PC-3 (cell line): ENCODE measurements at regions not wholly inside any gene's neighbourhood (a gene's known extent, or its start where the extent isn't known, plus 50 kb on each side); places are given as distances from the start of the nearest gene placed in this dataset.

Source experiments
- ATAC-seq: fragments of 200-7000 bp; cut with Tn5 transposase; 2 replicates; pipeline ENCODE4 v1.9.1; 2020; ENCODE audit warnings: mild to moderate bottlenecking, moderate library complexity
- BruUV-seq: library from RNA; stranded (reverse); fragments of 400-500 nt; replicated peaks from 2 replicates; lab custom pipeline; 2021; lab: Mats Ljungman, UMichigan
- CTCF ChIA-PET: fragments of 300-600 bp; sonication (Branson Sonifier 250); formaldehyde crosslinking; loops from one replicate; lab custom pipeline; 2022; ENCODE audit warnings: antibody characterized with exemption; lab: Charles Lee
- POLR2A ChIA-PET: fragments of 300-600 bp; sonication (Branson Sonifier 250); formaldehyde crosslinking; loops from one replicate; lab custom pipeline; 2022; ENCODE audit warnings: antibody characterized with exemption; ENCODE audit not compliant: unreplicated experiment; lab: Charles Lee
- DNase-seq: peaks from one replicate; pipeline ENCODE4 v3.0.0-alpha.2; 2015
- H2AFZ ChIP-seq: fragments of 300-600 bp; sonication (generic); 2 replicates; pipeline ENCODE4 v1.6.0; 2016; ENCODE audit warnings: antibody characterized with exemption, low read length
- H3F3A ChIP-seq: fragments of 300-600 bp; sonication (generic); one replicate; pipeline ENCODE4 v1.6.0; 2017; ENCODE audit warnings: antibody characterized with exemption, low read length, control low read depth, mild to moderate bottlenecking; ENCODE audit not compliant: unreplicated experiment
- H3K27ac ChIP-seq: fragments of 300-600 bp; sonication (generic); 2 replicates; pipeline ENCODE4 v1.5.1; 2016; ENCODE audit warnings: mild to moderate bottlenecking, low read length
- H3K27me3 ChIP-seq: fragments of 300-600 bp; sonication (generic); 2 replicates; pipeline ENCODE4 v1.6.1; 2016; ENCODE audit warnings: low read length, mixed read lengths
- H3K36me3 ChIP-seq: fragments of 300-600 bp; sonication (generic); 2 replicates; pipeline ENCODE4 v1.6.1; 2016; ENCODE audit warnings: low read depth, mixed run types, low read length, mixed read lengths
- H3K4me1 ChIP-seq: fragments of 300-600 bp; sonication (generic); 2 replicates; pipeline ENCODE4 v1.5.1; 2016; ENCODE audit warnings: low read length; ENCODE audit not compliant: insufficient read depth
- H3K4me2 ChIP-seq: fragments of 300-600 bp; sonication (generic); 2 replicates; pipeline ENCODE4 v1.6.0; 2016; ENCODE audit warnings: low read length
- H3K4me3 ChIP-seq: fragments of 300-600 bp; sonication (generic); 2 replicates; pipeline ENCODE4 v1.5.1; 2016; ENCODE audit warnings: mild to moderate bottlenecking, low read length, mixed read lengths
- H3K79me2 ChIP-seq: fragments of 300-600 bp; sonication (generic); 2 replicates; pipeline ENCODE4 v1.6.1; 2017; ENCODE audit warnings: low read length, mixed read lengths
- H3K9ac ChIP-seq: fragments of 300-600 bp; sonication (generic); 2 replicates; pipeline ENCODE4 v1.6.0; 2016; ENCODE audit warnings: mild to moderate bottlenecking, low read length
- H3K9me2 ChIP-seq: fragments of 300-600 bp; sonication (generic); replicated peaks from 2 replicates; pipeline ENCODE4 v1.6.1; 2016; ENCODE audit warnings: mixed run types, low read length, mixed read lengths
- H3K9me3 ChIP-seq: fragments of 300-600 bp; sonication (generic); 2 replicates; pipeline ENCODE4 v1.6.1; 2016; ENCODE audit warnings: low read length, mixed read lengths
- H4K20me1 ChIP-seq: fragments of 300-600 bp; sonication (generic); 2 replicates; pipeline ENCODE4 v1.6.1; 2016; ENCODE audit warnings: low read length, mixed read lengths
- EZH2 ChIP-seq: fragments of 300-600 bp; sonication (generic); IDR thresholded peaks from one replicate; pipeline ENCODE4 v1.6.1; 2017; ENCODE audit warnings: antibody characterized with exemption, mild to moderate bottlenecking, low read length; ENCODE audit not compliant: unreplicated experiment
- EZH2phosphoT487 ChIP-seq: fragments of 300-600 bp; sonication (generic); IDR thresholded peaks from 2 replicates; pipeline ENCODE4 v1.6.1; 2018; ENCODE audit warnings: mild to moderate bottlenecking, antibody characterized with exemption, low read length, borderline replicate concordance
- intact Hi-C: fragments of 100-400 bp; cut with micrococcal nuclease; formaldehyde crosslinking; loops from 2 replicates; pipeline ENCODE4 v1.9.0; 2023
- TF ChIP-seq, protein P1 (sequence below): fragments of 300-600 bp; sonication (generic); conservative IDR thresholded peaks from 2 replicates; pipeline ENCODE4 v1.5.1; 2017; ENCODE audit warnings: antibody characterized with exemption, low read depth, mild to moderate bottlenecking, low read length

DNA sequence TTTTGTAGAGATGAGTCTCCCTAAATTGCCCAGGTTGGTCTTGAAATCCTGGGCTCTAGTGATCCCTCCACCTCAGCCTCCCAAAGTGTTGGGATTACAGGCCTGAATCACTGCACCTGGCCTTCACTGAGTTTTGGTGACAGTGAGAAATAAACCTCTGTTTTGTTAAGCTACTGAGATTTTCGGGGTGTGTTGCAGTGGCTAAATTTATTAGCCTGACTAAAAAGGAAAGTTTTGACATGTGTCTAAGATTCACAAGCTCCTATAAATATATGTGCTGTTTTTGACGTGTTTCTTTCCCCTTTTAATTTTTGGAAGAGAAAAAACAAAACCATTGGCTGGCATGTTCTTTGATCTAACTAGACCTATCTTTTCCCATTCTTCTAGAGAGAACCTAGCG is 190.5 kb upstream of the MC4R start:
- Histone ChIP-seq H3K36me3 (no peaks in the 10 kb centered on the region), H3K27me3 (0 out of 2 replicates have a peak, but pooled peaks cover 4% of the 10 kb centered on the region), H3K79me2 (no peaks in the 10 kb centered on the region), H3K27ac (no peak overlapping the region), H3K9me2 (no peaks in the 10 kb centered on the region), H3K9me3 (no peaks in the 10 kb centered on the region), H3F3A (no peaks in the 10 kb centered on the region), H3K4me2 (no peak overlapping the region), H4K20me1 (no peaks in the 10 kb centered on the region), H3K4me1 (peaks cover 2% of the 10 kb centered on the region; the same call in 1 of the 2 replicates), H3K9ac (no peak overlapping the region), H2AFZ (no peak overlapping the region), H3K4me3 (no peak overlapping the region)
- DNase-seq (no peak), ATAC-seq (no peak)
- ChIA-PET POLR2A (no interaction called here), CTCF (no interaction called here)
- TF ChIP-seq, protein P1, sequence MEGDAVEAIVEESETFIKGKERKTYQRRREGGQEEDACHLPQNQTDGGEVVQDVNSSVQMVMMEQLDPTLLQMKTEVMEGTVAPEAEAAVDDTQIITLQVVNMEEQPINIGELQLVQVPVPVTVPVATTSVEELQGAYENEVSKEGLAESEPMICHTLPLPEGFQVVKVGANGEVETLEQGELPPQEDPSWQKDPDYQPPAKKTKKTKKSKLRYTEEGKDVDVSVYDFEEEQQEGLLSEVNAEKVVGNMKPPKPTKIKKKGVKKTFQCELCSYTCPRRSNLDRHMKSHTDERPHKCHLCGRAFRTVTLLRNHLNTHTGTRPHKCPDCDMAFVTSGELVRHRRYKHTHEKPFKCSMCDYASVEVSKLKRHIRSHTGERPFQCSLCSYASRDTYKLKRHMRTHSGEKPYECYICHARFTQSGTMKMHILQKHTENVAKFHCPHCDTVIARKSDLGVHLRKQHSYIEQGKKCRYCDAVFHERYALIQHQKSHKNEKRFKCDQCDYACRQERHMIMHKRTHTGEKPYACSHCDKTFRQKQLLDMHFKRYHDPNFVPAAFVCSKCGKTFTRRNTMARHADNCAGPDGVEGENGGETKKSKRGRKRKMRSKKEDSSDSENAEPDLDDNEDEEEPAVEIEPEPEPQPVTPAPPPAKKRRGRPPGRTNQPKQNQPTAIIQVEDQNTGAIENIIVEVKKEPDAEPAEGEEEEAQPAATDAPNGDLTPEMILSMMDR: no peak
- no peak for TF ChIP-seq EZH2
- no peak for TF ChIP-seq EZH2phosphoT487
- BruUV-seq: no TSS peak
- intact Hi-C loops: no loop called here

DNA sequence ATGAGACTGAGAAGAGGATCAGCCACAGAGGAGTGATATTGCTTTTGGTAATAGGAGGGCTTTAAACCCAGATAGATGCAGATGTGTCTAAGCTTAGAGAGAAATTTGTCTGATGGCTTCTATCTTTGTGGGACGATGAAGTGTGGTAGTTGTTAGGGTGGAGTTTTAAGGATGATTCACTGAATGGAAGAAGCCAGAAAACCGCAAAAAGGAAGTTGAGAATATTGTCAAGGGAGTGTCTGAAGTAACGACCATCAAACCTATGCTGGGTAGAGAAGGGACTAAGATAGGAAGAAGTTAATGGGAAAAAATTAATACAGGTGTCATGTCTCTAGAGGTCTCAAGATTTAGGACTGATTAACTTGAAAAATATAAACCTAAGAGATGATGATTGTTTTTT is 195.6 kb upstream of the MC4R start:
- no TSS peak for BruUV-seq
- peak; percentile 32 for DNase-seq
- Histone ChIP-seq H3K4me3 (no peak overlapping the region), H3K4me2 (no peak overlapping the region), H3K9ac (no peak overlapping the region), H4K20me1 (no peaks in the 10 kb centered on the region), H3K9me2 (no peaks in the 10 kb centered on the region), H3K79me2 (no peaks in the 10 kb centered on the region), H3K27me3 (0 out of 2 replicates have a peak, but pooled peaks cover 4% of the 10 kb centered on the region), H3K9me3 (no peaks in the 10 kb centered on the region), H3K4me1 (peaks cover 4% of the 10 kb centered on the region; the same call in 1 of the 2 replicates), H3F3A (no peaks in the 10 kb centered on the region), H3K36me3 (no peaks in the 10 kb centered on the region), H2AFZ (no peak overlapping the region), H3K27ac (no peak overlapping the region)
- POLR2A ChIA-PET: no interaction called here
- TF ChIP-seq, protein P1: no peak
- no peak for TF ChIP-seq EZH2
- no peak for TF ChIP-seq EZH2phosphoT487
- no peak for ATAC-seq
- CTCF ChIA-PET: no interaction called here
- intact Hi-C loops: no loop called here

DNA sequence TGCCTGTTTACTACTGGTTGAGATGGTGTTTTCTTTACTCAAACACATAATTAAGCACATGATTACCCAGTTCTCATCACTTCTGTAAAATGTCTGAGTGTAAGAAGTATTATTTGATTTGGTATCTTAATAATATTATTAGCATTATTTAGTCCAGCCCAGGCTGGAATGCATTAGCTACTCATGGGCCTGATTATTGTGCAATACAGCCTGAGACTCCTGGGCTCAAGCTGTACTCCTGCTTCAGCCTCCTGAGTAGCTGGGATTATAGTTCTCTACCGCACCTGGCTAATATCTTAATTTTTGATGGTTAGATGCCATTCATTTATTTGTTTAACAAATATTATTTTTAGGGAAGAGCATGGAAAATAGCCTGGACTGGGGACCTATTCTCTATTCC is 197.6 kb upstream of the MC4R start:
- Histone ChIP-seq H3K9ac (no peak overlapping the region), H3K4me1 (peaks cover 4% of the 10 kb centered on the region; the same call in 1 of the 2 replicates), H3K9me2 (no peaks in the 10 kb centered on the region), H3K4me3 (no peak overlapping the region), H3K27ac (no peak overlapping the region), H3K79me2 (no peaks in the 10 kb centered on the region), H3K4me2 (no peak overlapping the region), H4K20me1 (no peaks in the 10 kb centered on the region), H3K9me3 (no peaks in the 10 kb centered on the region), H3K27me3 (peaks cover 8% of the 10 kb centered on the region; the same call in 1 of the 2 replicates), H3F3A (no peaks in the 10 kb centered on the region), H3K36me3 (no peaks in the 10 kb centered on the region), H2AFZ (no peak overlapping the region)
- BruUV-seq: no TSS peak
- POLR2A ChIA-PET: no interaction called here
- ATAC-seq (no peak), DNase-seq (no peak)
- intact Hi-C loops: no loop called here
- CTCF ChIA-PET: no interaction called here
- TF ChIP-seq, protein P1: no peak
- TF ChIP-seq EZH2phosphoT487 (no peak), EZH2 (no peak)
